Right lobe of liver (tissue), 4 donors: ENCODE measurements at regions not wholly inside any gene's neighbourhood (a gene's known extent, or its start where the extent isn't known, plus 50 kb on each side); places are given as distances from the start of the nearest gene placed in this dataset.

Experiments used
- CTCF ChIP-seq, 4 donors: fragments of 200-600 bp in 3 of 4; fragments of 450-650 bp in 1 of 4; IDR thresholded peaks; one replicate each; pipeline versions ENCODE4 v1.5.1 to v1.8.0; 2016 to 2022; ENCODE audit warnings: antibody characterized with exemption in 4 of 4, mild to moderate bottlenecking in 2 of 4
- POLR2A ChIP-seq: fragments of 450-650 bp; IDR thresholded peaks from one replicate; pipeline ENCODE4 v1.6.1; 2017; ENCODE audit warnings: antibody characterized with exemption, mild to moderate bottlenecking
- donor health status: DM: no; HTN: no; CAD: no.
- donor health status: DM: no; HTN: no; CAD: no.
- donor health status: DM: no; HTN: yes; CAD: no.

GRCh38 chr9:85487872-85488271, 253.9 kb downstream of the AGTPBP1 start:
- TF ChIP-seq POLR2A (no peak), CTCF (IDR thresholded peaks at IDR 0.05) (no peak)
